ENCODE measurements at regions not wholly inside any gene's neighbourhood (a gene's known extent, or its start where the extent isn't known, plus 50 kb on each side); places are given as distances from the start of the nearest gene placed in this dataset.
"Not testable (repeated sequence)": the region's sequence is repeated elsewhere in the genome, so short reads cannot be mapped to it uniquely, and the experiment has no call there.

- intact Hi-C loops (cut with DNase I) = no loop called here
- TF ChIP-seq POLR2A (IDR thresholded peaks at IDR 0.05) (no peak), CTCF (IDR thresholded peaks at IDR 0.05) (no peak)
- DNase-seq = no peak
- 63 to 81% (median 78%) methylated on average over 1 of the region's 1 CpG for WGBS, 4 donors
- Histone ChIP-seq H3K27ac (no peak overlapping the region), H3K4me3 (no peak overlapping the region), H3K4me1 (replicated peaks in 1 of 2) (no peaks in the 10 kb centered on the region), H3K9me3 (replicated peaks in 1 of 3) (no peaks in the 10 kb centered on the region), H3K27me3 (no peaks in the 10 kb centered on the region), H3K36me3 (replicated peaks in 1 of 2) (no peaks in the 10 kb centered on the region)
These were observed 689.5 kb upstream of the MGAT4C start for GRCh38 chr12:86945685-86946196.

- H3K36me3 ChIP-seq (replicated peaks in 1 of 2); H3K4me3 ChIP-seq; intact Hi-C loops (cut with DNase I); DNase-seq; H3K4me1 ChIP-seq (replicated peaks in 1 of 2); H3K9me3 ChIP-seq (replicated peaks in 1 of 3); H3K27me3 ChIP-seq; H3K27ac ChIP-seq: not testable (repeated sequence)
- WGBS, 4 donors = 75 to 92% (median 75%) methylated on average over 3 of the region's 3 CpGs
These were observed 688.1 kb upstream of the MGAT4C start for GRCh38 chr12:86944197-86944819.

GRCh38 chr12:86931714-86932113 is 675.5 kb upstream of the MGAT4C start:
- H3K36me3 ChIP-seq (replicated peaks in 1 of 2) = no peaks in the 10 kb centered on the region
- no peaks in the 10 kb centered on the region for H3K9me3 ChIP-seq (replicated peaks in 1 of 3)
- H3K27ac ChIP-seq = no peak overlapping the region
- intact Hi-C loops (cut with DNase I) = no loop called here
- no peak for DNase-seq
- H3K27me3 ChIP-seq = no peaks in the 10 kb centered on the region
- H3K4me3 ChIP-seq = no peak overlapping the region
- TF ChIP-seq CTCF (IDR thresholded peaks at IDR 0.05) = no peak
- no peak for TF ChIP-seq POLR2A (IDR thresholded peaks at IDR 0.05)
- H3K4me1 ChIP-seq (replicated peaks in 1 of 2) = no peaks in the 10 kb centered on the region

- H3K4me1 ChIP-seq (replicated peaks in 1 of 2) = no peaks in the 10 kb centered on the region
- DNase-seq = no peak
- WGBS, 4 donors = 68 to 88% (median 77%) methylated on average over 2 of the region's 2 CpGs
These were observed 673.8 kb upstream of the MGAT4C start for GRCh38 chr12:86929962-86930361.

More at GRCh38 chr12:86929962-86930361, 673.8 kb upstream of the MGAT4C start:
- Histone ChIP-seq H3K9me3 (replicated peaks in 1 of 3) (no peaks in the 10 kb centered on the region), H3K4me3 (no peak overlapping the region), H3K27ac (no peak overlapping the region), H3K27me3 (no peaks in the 10 kb centered on the region), H3K36me3 (replicated peaks in 1 of 2) (no peaks in the 10 kb centered on the region)
- no peak for TF ChIP-seq CTCF (IDR thresholded peaks at IDR 0.05)
- no peak for TF ChIP-seq POLR2A (IDR thresholded peaks at IDR 0.05)
- intact Hi-C loops (cut with DNase I) = no loop called here
